Activated CD4-positive, alpha-beta T cell treated with anti-CD3 and anti-CD28 coated beads, Interleukin-2, amount 50 U/mL, for 48 hours (primary cell): ENCODE measurements at regions not wholly inside any gene's neighbourhood (a gene's known extent, or its start where the extent isn't known, plus 50 kb on each side); places are given as distances from the start of the nearest gene placed in this dataset.
"Not testable (repeated sequence)": the region's sequence is repeated elsewhere in the genome, so short reads cannot be mapped to it uniquely, and the experiment has no call there.

Source experiments
- DNase-seq, 2 experiments: peaks; one replicate each; pipeline ENCODE4 v3.0.0-alpha.2; 2020

GRCh38 chr1:224791362-224791941, 138.0 kb upstream of the DNAH14 start:
- DNase-seq, result no peak

- DNase-seq, result no peak
Measured at GRCh38 chr1:224795591-224795990, 133.9 kb upstream of the DNAH14 start.

- no peak for DNase-seq
Measured at GRCh38 chr1:224799083-224799482, 130.4 kb upstream of the DNAH14 start.

GRCh38 chr1:224800486-224801119, 128.9 kb upstream of the DNAH14 start:
- DNase-seq, result no peak

- DNase-seq, result no peak
Measured at GRCh38 chr1:224801844-224802490, 127.5 kb upstream of the DNAH14 start.

- DNase-seq, result no peak
Measured at GRCh38 chr1:224802617-224803016, 126.9 kb upstream of the DNAH14 start.

- DNase-seq, result no peak
Measured at GRCh38 chr1:224804220-224804619, 125.3 kb upstream of the DNAH14 start.

GRCh38 chr1:224805889-224806288, 123.6 kb upstream of the DNAH14 start:
- DNase-seq, result no peak

GRCh38 chr1:224809137-224809536, 120.3 kb upstream of the DNAH14 start:
- no peak for DNase-seq

GRCh38 chr1:224809613-224810012, 119.9 kb upstream of the DNAH14 start:
- no peak for DNase-seq

GRCh38 chr1:224811564-224811963, 117.9 kb upstream of the DNAH14 start:
- no peak for DNase-seq

- DNase-seq, result no peak
Measured at GRCh38 chr1:224815647-224816046, 113.8 kb upstream of the DNAH14 start.

- DNase-seq, result no peak
Measured at GRCh38 chr1:224816062-224816461, 113.4 kb upstream of the DNAH14 start.

GRCh38 chr1:224817382-224817781, 112.1 kb upstream of the DNAH14 start:
- no peak for DNase-seq

GRCh38 chr1:224819861-224820260, 109.6 kb upstream of the DNAH14 start:
- DNase-seq, result no peak

- no peak for DNase-seq
Measured at GRCh38 chr1:224820341-224820740, 109.1 kb upstream of the DNAH14 start.

- not testable (repeated sequence) for DNase-seq
Measured at GRCh38 chr1:224821751-224822150, 107.7 kb upstream of the DNAH14 start.

- DNase-seq, result no peak
Measured at GRCh38 chr1:224825525-224826000, 103.9 kb upstream of the DNAH14 start.

GRCh38 chr1:224828691-224829090, 100.8 kb upstream of the DNAH14 start:
- DNase-seq, result no peak

- no peak for DNase-seq
Measured at GRCh38 chr1:224831501-224831900, 98.0 kb upstream of the DNAH14 start.

- DNase-seq, result not testable (repeated sequence)
Measured at GRCh38 chr1:224839648-224840300, 89.7 kb upstream of the DNAH14 start.

GRCh38 chr1:224841803-224842202, 87.7 kb upstream of the DNAH14 start:
- DNase-seq, result not testable (repeated sequence)

- DNase-seq, result no peak
Measured at GRCh38 chr1:224846119-224846907, 83.2 kb upstream of the DNAH14 start.
